ENCODE measurements at regions not wholly inside any gene's neighbourhood (a gene's known extent, or its start where the extent isn't known, plus 50 kb on each side); places are given as distances from the start of the nearest gene placed in this dataset.
"Not testable (repeated sequence)": the region's sequence is repeated elsewhere in the genome, so short reads cannot be mapped to it uniquely, and the experiment has no call there.

- TF ChIP-seq TBP (optimal IDR thresholded peaks at IDR 0.05; ENCODE audit: low read depth, low read length); POLR2A (conservative IDR thresholded peaks at IDR 0.05); MAX (CRISPR knock-in tag; IDR thresholded peaks at IDR 0.05); ZNF23 (CRISPR knock-in tag; IDR thresholded peaks at IDR 0.05); ZEB2 (IDR thresholded peaks at IDR 0.05); STAT6 (CRISPR knock-in tag; IDR thresholded peaks at IDR 0.05); IFI16 (CRISPR knock-in tag; IDR thresholded peaks at IDR 0.05); ETS2 (tag; IDR thresholded peaks at IDR 0.05; ENCODE audit: borderline replicate concordance, poor library complexity, severe bottlenecking): not testable (repeated sequence)
Observed at GRCh38 chr2:83790467-83790866, 668.6 kb downstream of the SUCLG1 start.
